DND-41 (cell line): ENCODE measurements at regions not wholly inside any gene's neighbourhood (a gene's known extent, or its start where the extent isn't known, plus 50 kb on each side); places are given as distances from the start of the nearest gene placed in this dataset.

Source experiments
- ATAC-seq: fragments of 200-7000 bp; cut with Tn5 transposase; 3 replicates; pipeline ENCODE4 v1.9.1; 2021; ENCODE audit warnings: low read depth; ENCODE audit not compliant: insufficient read depth
- DNase-seq: peaks from one replicate; pipeline ENCODE4 v3.0.0-alpha.2; 2020
- H2AFZ ChIP-seq: 2 replicates; pipeline ENCODE4 v1.6.0; 2012; ENCODE audit warnings: low read depth, low read length
- H3K27ac ChIP-seq: 2 replicates; pipeline ENCODE4 v1.5.1; 2012; ENCODE audit warnings: low read length, inconsistent platforms
- H3K27me3 ChIP-seq: fragments of 200-600 bp; sonication (generic); 2 replicates; pipeline ENCODE4 v1.6.0; 2012; ENCODE audit warnings: low read length, mild to moderate bottlenecking, inconsistent platforms; ENCODE audit not compliant: insufficient read depth, poor library complexity
- H3K36me3 ChIP-seq: 2 replicates; pipeline ENCODE4 v1.5.1; 2012; ENCODE audit warnings: low read length, inconsistent platforms; ENCODE audit not compliant: insufficient read depth
- H3K4me1 ChIP-seq: 2 replicates; pipeline ENCODE4 v1.5.1; 2012; ENCODE audit warnings: mild to moderate bottlenecking, low read length; ENCODE audit not compliant: insufficient read depth
- H3K4me2 ChIP-seq: 2 replicates; pipeline ENCODE4 v1.6.0; 2012; ENCODE audit warnings: mild to moderate bottlenecking, moderate library complexity, low read length, inconsistent platforms; ENCODE audit not compliant: insufficient read depth
- H3K4me3 ChIP-seq, 2 experiments: fragments of 200-600 bp in 1 of 2; shearing (Covaris generic) in 1 of 2; 2 replicates each; pipeline ENCODE4 v1.5.1; 2012 to 2016; ENCODE audit warnings: inconsistent platforms in 2 of 2, low read length in 2 of 2, mild to moderate bottlenecking in 2 of 2, low read depth in 1 of 2, moderate library complexity in 1 of 2
- H3K79me2 ChIP-seq: 2 replicates; pipeline ENCODE4 v1.6.0; 2012; ENCODE audit warnings: low read length, inconsistent platforms; ENCODE audit not compliant: insufficient read depth
- H3K9ac ChIP-seq: 2 replicates; pipeline ENCODE4 v1.6.0; 2012; ENCODE audit warnings: low read depth, mild to moderate bottlenecking, inconsistent platforms, low read length, moderate library complexity
- H3K9me3 ChIP-seq: 2 replicates; pipeline ENCODE4 v1.5.1; 2012; ENCODE audit warnings: low read length, moderate library complexity, mild to moderate bottlenecking, inconsistent platforms; ENCODE audit not compliant: insufficient read depth, severe bottlenecking
- H4K20me1 ChIP-seq: 2 replicates; pipeline ENCODE4 v1.6.0; 2012; ENCODE audit warnings: low read length; ENCODE audit not compliant: insufficient read depth
- EZH2 ChIP-seq: IDR thresholded peaks from 3 replicates; pipeline ENCODE4 v1.6.1; 2012; ENCODE audit warnings: borderline replicate concordance, low read depth, mild to moderate bottlenecking, moderate library complexity, low read length, inconsistent platforms; ENCODE audit not compliant: severe bottlenecking
- TF ChIP-seq, protein P1 (sequence below): IDR thresholded peaks from 2 replicates; pipeline ENCODE4 v1.5.1; 2012; ENCODE audit warnings: borderline replicate concordance, low read length, moderate library complexity, mild to moderate bottlenecking; ENCODE audit not compliant: poor library complexity, severe bottlenecking; ENCODE audit errors: extremely low read depth

DNA sequence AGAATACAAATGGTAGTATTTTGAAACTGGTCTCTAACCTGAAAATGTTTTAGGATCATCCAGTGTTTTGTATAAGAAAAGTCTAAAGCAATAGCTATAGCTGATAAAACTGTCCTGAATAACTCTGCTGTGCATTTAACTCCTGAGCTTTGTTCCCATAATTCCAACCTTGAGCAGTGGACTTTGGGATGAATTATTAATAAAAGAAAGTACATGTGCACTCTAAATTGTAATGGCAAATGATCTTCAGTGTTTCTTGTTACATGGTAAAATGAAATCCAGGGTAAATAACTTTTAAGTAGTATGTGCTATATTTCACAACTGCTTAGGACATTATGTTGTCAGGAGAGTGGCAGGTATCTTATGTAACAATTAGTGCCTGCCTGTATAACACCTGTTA, 345.6 kb downstream of the SLC16A7 start:
- H3K4me2 ChIP-seq, result no peak overlapping the region

DNA sequence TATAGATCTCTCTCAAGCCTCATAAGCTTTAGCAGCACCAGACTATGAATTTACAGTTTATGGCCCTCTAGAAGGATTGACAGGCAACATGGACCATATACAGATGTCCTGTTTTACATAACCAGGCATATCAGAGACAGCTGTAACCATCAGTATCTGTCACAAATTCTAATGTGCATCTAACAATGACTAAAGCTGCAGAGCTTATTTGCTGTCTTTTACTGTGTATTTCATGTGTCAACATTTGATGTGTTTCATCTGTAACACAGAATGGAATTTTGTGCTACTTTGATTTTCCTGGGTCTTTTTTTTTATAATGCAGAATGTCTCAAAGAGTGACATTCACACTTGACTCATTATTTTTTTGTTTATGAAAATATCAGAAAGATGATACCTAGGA, 348.3 kb downstream of the SLC16A7 start:
- DNase-seq (no peak), ATAC-seq (no peak)
- Histone ChIP-seq H3K27me3 (no peaks in the 10 kb centered on the region), H3K4me3 (no peak overlapping the region), H4K20me1 (no peaks in the 10 kb centered on the region), H3K79me2 (no peaks in the 10 kb centered on the region), H3K4me1 (no peaks in the 10 kb centered on the region), H3K27ac (no peak overlapping the region), H3K36me3 (no peaks in the 10 kb centered on the region), H3K9me3 (no peaks in the 10 kb centered on the region), H3K4me2 (no peak overlapping the region), H2AFZ (no peak overlapping the region), H3K9ac (no peak overlapping the region)
- no peak for TF ChIP-seq EZH2
- TF ChIP-seq, protein P1, sequence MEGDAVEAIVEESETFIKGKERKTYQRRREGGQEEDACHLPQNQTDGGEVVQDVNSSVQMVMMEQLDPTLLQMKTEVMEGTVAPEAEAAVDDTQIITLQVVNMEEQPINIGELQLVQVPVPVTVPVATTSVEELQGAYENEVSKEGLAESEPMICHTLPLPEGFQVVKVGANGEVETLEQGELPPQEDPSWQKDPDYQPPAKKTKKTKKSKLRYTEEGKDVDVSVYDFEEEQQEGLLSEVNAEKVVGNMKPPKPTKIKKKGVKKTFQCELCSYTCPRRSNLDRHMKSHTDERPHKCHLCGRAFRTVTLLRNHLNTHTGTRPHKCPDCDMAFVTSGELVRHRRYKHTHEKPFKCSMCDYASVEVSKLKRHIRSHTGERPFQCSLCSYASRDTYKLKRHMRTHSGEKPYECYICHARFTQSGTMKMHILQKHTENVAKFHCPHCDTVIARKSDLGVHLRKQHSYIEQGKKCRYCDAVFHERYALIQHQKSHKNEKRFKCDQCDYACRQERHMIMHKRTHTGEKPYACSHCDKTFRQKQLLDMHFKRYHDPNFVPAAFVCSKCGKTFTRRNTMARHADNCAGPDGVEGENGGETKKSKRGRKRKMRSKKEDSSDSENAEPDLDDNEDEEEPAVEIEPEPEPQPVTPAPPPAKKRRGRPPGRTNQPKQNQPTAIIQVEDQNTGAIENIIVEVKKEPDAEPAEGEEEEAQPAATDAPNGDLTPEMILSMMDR, result no peak

More for the DNA sequence above, 345.6 kb downstream of the SLC16A7 start:
- DNase-seq (no peak), ATAC-seq (no peak)
- Histone ChIP-seq H3K9me3 (no peaks in the 10 kb centered on the region), H2AFZ (no peak overlapping the region), H3K79me2 (no peaks in the 10 kb centered on the region), H3K9ac (no peak overlapping the region), H3K4me1 (no peaks in the 10 kb centered on the region), H3K36me3 (no peaks in the 10 kb centered on the region), H3K27ac (no peak overlapping the region), H3K27me3 (no peaks in the 10 kb centered on the region), H4K20me1 (no peaks in the 10 kb centered on the region), H3K4me3 (no peak overlapping the region)
- TF ChIP-seq, protein P1, result no peak
- TF ChIP-seq EZH2, result no peak

DNA sequence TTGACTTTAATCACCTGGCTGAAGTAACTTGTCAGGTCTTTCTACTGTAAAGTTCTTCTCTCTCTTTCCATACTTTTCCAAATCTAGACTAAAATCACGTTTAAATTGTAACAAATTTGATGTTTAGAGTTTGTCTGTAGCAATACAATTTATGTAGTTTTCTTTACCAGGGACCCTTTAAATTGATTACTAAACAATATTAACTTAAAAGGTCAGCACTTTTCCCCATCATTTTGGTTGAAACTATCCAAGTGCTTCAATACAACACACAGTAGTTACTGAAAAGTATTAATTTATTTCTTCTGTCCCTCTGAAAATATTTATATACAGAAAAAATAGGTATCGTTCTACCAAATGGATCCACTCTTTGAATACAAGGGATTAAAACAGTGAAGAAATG, 350.8 kb downstream of the SLC16A7 start:
- Histone ChIP-seq H3K9me3 (no peaks in the 10 kb centered on the region), H3K36me3 (no peaks in the 10 kb centered on the region), H4K20me1 (no peaks in the 10 kb centered on the region), H3K4me1 (no peaks in the 10 kb centered on the region), H3K27me3 (no peaks in the 10 kb centered on the region), H3K9ac (no peak overlapping the region), H3K4me2 (no peak overlapping the region), H3K79me2 (no peaks in the 10 kb centered on the region), H2AFZ (no peak overlapping the region), H3K4me3 (no peak overlapping the region), H3K27ac (no peak overlapping the region)
- ATAC-seq (no peak), DNase-seq (no peak)
- TF ChIP-seq, protein P1, result no peak
- TF ChIP-seq EZH2, result no peak

DNA sequence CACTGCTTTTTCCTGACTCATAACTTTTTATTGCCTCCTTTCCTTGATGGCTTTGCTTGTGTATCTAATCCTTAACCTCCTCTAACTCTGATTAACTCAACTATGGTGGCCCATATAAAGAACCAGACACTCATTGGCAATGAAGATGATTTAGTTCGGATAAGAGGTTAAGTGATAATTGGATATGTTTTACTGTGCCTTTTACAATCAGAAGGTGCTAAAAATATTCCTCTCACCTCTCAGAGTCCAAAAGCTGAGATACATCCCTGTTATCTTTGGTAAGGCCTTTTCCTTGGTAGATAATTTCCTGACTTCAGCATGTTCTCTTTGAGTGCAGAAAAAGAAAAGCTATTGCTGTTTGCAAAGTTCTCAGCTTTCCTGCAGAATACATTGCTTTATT, 367.7 kb downstream of the SLC16A7 start:
- no peak for TF ChIP-seq EZH2
- TF ChIP-seq, protein P1, result no peak
- no peaks in the 10 kb centered on the region for H3K9me3 ChIP-seq
- no peak overlapping the region for H3K27ac ChIP-seq
- H3K9ac ChIP-seq, result no peak overlapping the region
- ATAC-seq, result no peak
- H3K4me3 ChIP-seq, result no peak overlapping the region
- no peak overlapping the region for H2AFZ ChIP-seq
- no peaks in the 10 kb centered on the region for H3K4me1 ChIP-seq
- H3K79me2 ChIP-seq, result no peaks in the 10 kb centered on the region
- DNase-seq, result no peak
- H3K36me3 ChIP-seq, result no peaks in the 10 kb centered on the region
- H4K20me1 ChIP-seq, result no peaks in the 10 kb centered on the region
- no peak overlapping the region for H3K4me2 ChIP-seq
- no peaks in the 10 kb centered on the region for H3K27me3 ChIP-seq
